GM12878 (cell line): ENCODE measurements at regions not wholly inside any gene's neighbourhood (a gene's known extent, or its start where the extent isn't known, plus 50 kb on each side); places are given as distances from the start of the nearest gene placed in this dataset.

ENCODE experiments used
- ATAC-seq: fragments of 200-7000 bp; cut with Tn5 transposase; 3 replicates; pipeline ENCODE4 v1.9.1; 2020; ENCODE audit warnings: mild to moderate bottlenecking, moderate library complexity
- BruUV-seq: library from RNA; stranded (reverse); fragments of 400-500 nt; replicated peaks from 2 replicates; lab custom pipeline; 2021; lab: Mats Ljungman, UMichigan
- CTCF ChIA-PET: fragments of 300-600 bp; sonication (Branson Sonifier 250); formaldehyde crosslinking; extraction: SDS; loops from one replicate; lab custom pipeline; 2021; ENCODE audit warnings: inconsistent platforms; lab: Yijun Ruan, JAX
- POLR2A ChIA-PET: fragments of 350-600 bp; formaldehyde crosslinking; extraction: SDS; loops from one replicate; lab custom pipeline; 2021; ENCODE audit warnings: inconsistent platforms; lab: Charles Lee
- RAD21 ChIA-PET: fragments of 300-600 bp; sonication (Branson Sonifier 250); formaldehyde crosslinking; loops from one replicate; lab custom pipeline; 2023; ENCODE audit warnings: antibody characterized with exemption; ENCODE audit not compliant: unreplicated experiment; lab: Charles Lee
- SMC1A ChIA-PET: fragments of 300-600 bp; sonication (Branson Sonifier 250); formaldehyde crosslinking; loops from one replicate; lab custom pipeline; 2023; ENCODE audit not compliant: unreplicated experiment, uncharacterized antibody; lab: Charles Lee
- DNase-seq: peaks from one replicate; pipeline ENCODE4 v3.0.0-alpha.2; 2011; ENCODE audit warnings: low read depth, low spot score
- FAIRE-seq: peaks from 3 replicates; lab custom pipeline; 2011; peaks lifted over from hg19 to GRCh38; lab: Jason Lieb, UNC
- H2AFZ ChIP-seq: 2 replicates; pipeline ENCODE4 v1.6.0; 2011; ENCODE audit warnings: low read depth, low read length, control low read depth; ENCODE audit not compliant: control insufficient read depth
- H3K27ac ChIP-seq: 2 replicates; pipeline ENCODE4 v1.5.1; 2011; ENCODE audit warnings: control low read depth; ENCODE audit not compliant: control insufficient read depth, insufficient read depth
- H3K27me3 ChIP-seq, 2 experiments: replicated peaks in 1 of 2; 2 replicates each; pipeline versions ENCODE4 v1.6.0 to v1.6.1; 2011; ENCODE audit warnings: low read length in 1 of 2; ENCODE audit not compliant: control insufficient read depth in 2 of 2, insufficient read depth in 2 of 2
- H3K36me3 ChIP-seq, 2 experiments: 2 replicates each; pipeline ENCODE4 v1.5.1; 2011; ENCODE audit warnings: low read length in 1 of 2; ENCODE audit not compliant: control insufficient read depth in 2 of 2, insufficient read depth in 2 of 2
- H3K4me1 ChIP-seq: 2 replicates; pipeline ENCODE4 v1.6.1; 2011; ENCODE audit warnings: mild to moderate bottlenecking, low read length, moderate library complexity, mixed read lengths; ENCODE audit not compliant: control insufficient read depth, insufficient read depth
- H3K4me2 ChIP-seq: 2 replicates; pipeline ENCODE4 v1.6.0; 2011; ENCODE audit warnings: control low read depth; ENCODE audit not compliant: control insufficient read depth, insufficient read depth
- H3K4me3 ChIP-seq: fragments of 200-600 bp; sonication (generic); 2 replicates; pipeline ENCODE4 v1.5.1; 2016
- H3K79me2 ChIP-seq: 2 replicates; pipeline ENCODE4 v1.6.0; 2011; ENCODE audit warnings: low read length; ENCODE audit not compliant: control insufficient read depth, insufficient read depth
- H3K9ac ChIP-seq: 2 replicates; pipeline ENCODE4 v1.8.0; 2011; ENCODE audit warnings: low read length, control low read depth, mixed read lengths; ENCODE audit not compliant: control insufficient read depth, insufficient read depth
- H3K9me3 ChIP-seq: replicated peaks from 3 replicates; pipeline ENCODE4 v1.5.1; 2011; ENCODE audit warnings: mild to moderate bottlenecking, low read length; ENCODE audit not compliant: control insufficient read depth, insufficient read depth
- H4K20me1 ChIP-seq: 2 replicates; pipeline ENCODE4 v1.6.0; 2011; ENCODE audit not compliant: control insufficient read depth, insufficient read depth
- ATF7 ChIP-seq: fragments of 450-650 bp; IDR thresholded peaks from 2 replicates; pipeline ENCODE4 v1.6.1; 2016; ENCODE audit warnings: low read depth, mild to moderate bottlenecking
- CREM ChIP-seq: IDR thresholded peaks from 2 replicates; pipeline ENCODE4 v1.6.1; 2014; ENCODE audit warnings: antibody characterized with exemption, low read depth
- E2F4 ChIP-seq: IDR thresholded peaks from 2 replicates; pipeline ENCODE4 v1.6.1; 2012; ENCODE audit warnings: low read depth, low read length, improper control_type of control experiment
- ELK1 ChIP-seq: IDR thresholded peaks from 2 replicates; pipeline ENCODE4 v1.6.1; 2012; ENCODE audit warnings: low read depth, low read length, improper control_type of control experiment
- EZH2 ChIP-seq: IDR thresholded peaks from 2 replicates; pipeline ENCODE4 v1.6.1; 2012; ENCODE audit warnings: low read depth, mild to moderate bottlenecking, control low read depth, inconsistent platforms, low read length, borderline replicate concordance; ENCODE audit not compliant: control insufficient read depth
- FOXK2 ChIP-seq: fragments of 450-650 bp; IDR thresholded peaks from 2 replicates; pipeline ENCODE4 v1.6.1; 2017; ENCODE audit warnings: mild to moderate bottlenecking, moderate library complexity
- IKZF2 ChIP-seq, 2 experiments: fragments of 450-650 bp; IDR thresholded peaks; 2 replicates each; pipeline ENCODE4 v1.6.1; 2017; ENCODE audit warnings: mild to moderate bottlenecking in 2 of 2, moderate library complexity in 2 of 2
- IRF5 ChIP-seq: fragments of 450-650 bp; IDR thresholded peaks from 2 replicates; pipeline ENCODE4 v1.6.1; 2017; ENCODE audit warnings: borderline replicate concordance
- JUND ChIP-seq: IDR thresholded peaks from 2 replicates; pipeline ENCODE4 v1.6.1; 2012; ENCODE audit warnings: low read depth, mild to moderate bottlenecking, low read length, improper control_type of control experiment, moderate library complexity
- MEF2B ChIP-seq: fragments of 450-650 bp; IDR thresholded peaks from 2 replicates; pipeline ENCODE4 v1.6.1; 2018; ENCODE audit warnings: mild to moderate bottlenecking, moderate library complexity; ENCODE audit not compliant: partially characterized antibody, poor library complexity, severe bottlenecking
- PML ChIP-seq: IDR thresholded peaks from 2 replicates; pipeline ENCODE4 v1.6.1; 2012; ENCODE audit warnings: low read length, inconsistent platforms
- RUNX3 ChIP-seq: IDR thresholded peaks from 2 replicates; pipeline ENCODE4 v1.6.1; 2012; ENCODE audit warnings: low read length, inconsistent platforms
- SIX5 ChIP-seq: IDR thresholded peaks from 2 replicates; pipeline ENCODE4 v1.6.1; 2011; ENCODE audit warnings: mild to moderate bottlenecking, low read depth, low read length, moderate library complexity; ENCODE audit not compliant: severe bottlenecking
- SMAD1 ChIP-seq: fragments of 450-650 bp; IDR thresholded peaks from 2 replicates; pipeline ENCODE4 v1.6.1; 2018; ENCODE audit warnings: mild to moderate bottlenecking, low read depth; ENCODE audit not compliant: partially characterized antibody
- STAT1 ChIP-seq: fragments of 450-650 bp; conservative IDR thresholded peaks from 2 replicates; pipeline ENCODE4 v1.6.1; 2014; ENCODE audit warnings: antibody characterized with exemption, mild to moderate bottlenecking
- STAT3 ChIP-seq: IDR thresholded peaks from 2 replicates; pipeline ENCODE4 v1.6.1; 2011; ENCODE audit warnings: low read depth, low read length, improper control_type of control experiment
- TCF7 ChIP-seq: IDR thresholded peaks from 2 replicates; pipeline ENCODE4 v1.6.1; 2014; ENCODE audit warnings: antibody characterized with exemption, borderline replicate concordance
- YBX1 ChIP-seq: fragments of 450-650 bp; IDR thresholded peaks from 2 replicates; pipeline ENCODE4 v1.6.1; 2016; ENCODE audit warnings: antibody characterized with exemption
- ZBTB4 ChIP-seq: fragments of 450-650 bp; formaldehyde crosslinking; IDR thresholded peaks from 2 replicates; pipeline ENCODE4 v1.4.0; 2022; ENCODE audit warnings: mild to moderate bottlenecking, moderate library complexity
- WGBS: methylation state at CpG from one replicate; pipeline ENCODE4 v1.1.6; 2016; ENCODE audit warnings: low lambda C conversion rate; ENCODE audit not compliant: insufficient replicate concordance, insufficient coverage; ENCODE audit errors: missing lambda C conversion rate; 5-methylcytosine and 5-hydroxymethylcytosine counted together
- in situ Hi-C: fragments of 300-500 bp; cut with MboI; formaldehyde crosslinking; loops from 9 replicates; pipeline ENCODE4 v1.14.3; 2018; ENCODE audit warnings: mixed read lengths
- intact Hi-C: fragments of 100-400 bp; cut with micrococcal nuclease; formaldehyde crosslinking; loops from one replicate; pipeline ENCODE4 v1.14.2; 2022; ENCODE audit not compliant: unreplicated experiment

GRCh38 chr3:191790934-191791333 lies 330.0 kb downstream of the PYDC2 start:
- FAIRE-seq = no peak
- Histone ChIP-seq H3K27me3 (no peaks in the 10 kb centered on the region), H2AFZ (no peak overlapping the region), H3K4me1 (no peaks in the 10 kb centered on the region), H3K9ac (no peak overlapping the region), H4K20me1 (no peaks in the 10 kb centered on the region), H3K27ac (no peak overlapping the region), H3K9me3 (no peaks in the 10 kb centered on the region; the same call in 2 of the 3 replicates), H3K36me3 (no peaks in the 10 kb centered on the region), H3K4me3 (no peak overlapping the region), H3K4me2 (no peak overlapping the region), H3K79me2 (no peaks in the 10 kb centered on the region)
- ChIA-PET CTCF (no interaction called here), RAD21 (no interaction called here), SMC1A (no interaction called here), POLR2A (no interaction called here)
- TF ChIP-seq E2F4 (no peak), ELK1 (no peak), FOXK2 (no peak), EZH2 (no peak), STAT3 (no peak), IRF5 (no peak), IKZF2 (IDR thresholded peaks at IDR 0.05) (no peak), YBX1 (no peak), MEF2B (no peak), CREM (no peak), ZBTB4 (CRISPR knock-in tag) (no peak), ATF7 (no peak), SIX5 (no peak), SMAD1 (no peak), PML (no peak), STAT1 (no peak), JUND (no peak), TCF7 (no peak), RUNX3 (no peak)
- ATAC-seq = no peak
- in situ Hi-C loops = no loop called here
- intact Hi-C loops = no loop called here
- 5% methylated on average over 1 of the region's 1 CpG for WGBS
- no TSS peak for BruUV-seq
- DNase-seq = no peak
